IMR-90 (cell line): ENCODE measurements at regions not wholly inside any gene's neighbourhood (a gene's known extent, or its start where the extent isn't known, plus 50 kb on each side); places are given as distances from the start of the nearest gene placed in this dataset.

Source experiments
- ATAC-seq: fragments of 200-7000 bp; cut with Tn5 transposase; 2 replicates; pipeline ENCODE4 v1.9.1; 2020; ENCODE audit warnings: low read depth, mild to moderate bottlenecking, moderate library complexity
- BruUV-seq: library from RNA; stranded (reverse); fragments of 400-500 nt; replicated peaks from 2 replicates; lab custom pipeline; 2021; lab: Mats Ljungman, UMichigan
- CTCF ChIA-PET: fragments of 300-600 bp; formaldehyde crosslinking; extraction: SDS; loops from one replicate; lab custom pipeline; 2021; ENCODE audit warnings: antibody characterized with exemption; lab: Yijun Ruan, JAX
- POLR2A ChIA-PET: fragments of 300-600 bp; sonication (Branson Sonifier 250); formaldehyde crosslinking; loops from one replicate; lab custom pipeline; 2022; ENCODE audit warnings: antibody characterized with exemption; ENCODE audit not compliant: unreplicated experiment; lab: Charles Lee
- DNase-seq: peaks from one replicate; pipeline ENCODE4 v3.0.0; 2013
- H2AFZ ChIP-seq: replicated peaks from 2 replicates; pipeline ENCODE3; 2013; ENCODE audit warnings: low read length, mild to moderate bottlenecking; ENCODE audit not compliant: poor library complexity
- H2AK5ac ChIP-seq: 2 replicates; pipeline ENCODE4 v1.6.1; 2013; ENCODE audit warnings: low read depth, low read length, inconsistent platforms
- H2AK9ac ChIP-seq: replicated peaks from 2 replicates; pipeline ENCODE3; 2013; ENCODE audit warnings: mild to moderate bottlenecking, low read depth, low read length, moderate library complexity; ENCODE audit not compliant: poor library complexity
- H2BK120ac ChIP-seq: 2 replicates; pipeline ENCODE4 v1.6.1; 2013; ENCODE audit warnings: low read depth, low read length, inconsistent platforms
- H2BK15ac ChIP-seq: 3 replicates; pipeline ENCODE4 v1.6.1; 2013; ENCODE audit warnings: low read depth, low read length, inconsistent platforms
- H2BK20ac ChIP-seq: 2 replicates; pipeline ENCODE4 v1.6.1; 2013; ENCODE audit warnings: low read depth, mild to moderate bottlenecking, inconsistent platforms, low read length, moderate library complexity
- H2BK5ac ChIP-seq: 2 replicates; pipeline ENCODE4 v1.6.1; 2013; ENCODE audit warnings: mild to moderate bottlenecking, low read depth, low read length, inconsistent platforms; ENCODE audit not compliant: poor library complexity, severe bottlenecking
- H3K14ac ChIP-seq: replicated peaks from 2 replicates; pipeline ENCODE4 v1.6.1; 2013; ENCODE audit warnings: low read depth, low read length, inconsistent platforms
- H3K18ac ChIP-seq: 2 replicates; pipeline ENCODE4 v1.6.1; 2013; ENCODE audit warnings: low read depth, low read length, control low read depth
- H3K23ac ChIP-seq: 2 replicates; pipeline ENCODE4 v1.6.1; 2013; ENCODE audit warnings: low read depth, low read length, inconsistent platforms
- H3K27ac ChIP-seq: 2 replicates; pipeline ENCODE4 v1.5.1; 2013; ENCODE audit warnings: mild to moderate bottlenecking, control low read depth, low read length; ENCODE audit not compliant: insufficient read depth
- H3K27me3 ChIP-seq: 2 replicates; pipeline ENCODE4 v1.6.1; 2013; ENCODE audit warnings: low read length; ENCODE audit not compliant: control insufficient read depth, insufficient read depth
- H3K36me3 ChIP-seq: 2 replicates; pipeline ENCODE4 v1.6.1; 2013; ENCODE audit warnings: low read length, mixed read lengths; ENCODE audit not compliant: control insufficient read depth, insufficient read depth
- H3K4ac ChIP-seq: 2 replicates; pipeline ENCODE4 v1.6.1; 2013; ENCODE audit warnings: low read depth, low read length, inconsistent platforms
- H3K4me1 ChIP-seq: 2 replicates; pipeline ENCODE4 v1.6.1; 2013; ENCODE audit warnings: low read length, mixed read lengths; ENCODE audit not compliant: control insufficient read depth, insufficient read depth
- H3K4me2 ChIP-seq: 2 replicates; pipeline ENCODE4 v1.6.1; 2013; ENCODE audit warnings: low read depth, mild to moderate bottlenecking, control low read depth, low read length, moderate library complexity
- H3K4me3 ChIP-seq: 2 replicates; pipeline ENCODE4 v1.5.1; 2013; ENCODE audit warnings: low read depth, mild to moderate bottlenecking, control low read depth, low read length, moderate library complexity; ENCODE audit not compliant: insufficient read depth
- H3K56ac ChIP-seq: 2 replicates; pipeline ENCODE4 v1.6.1; 2013; ENCODE audit warnings: low read length, inconsistent platforms; ENCODE audit not compliant: insufficient read depth; ENCODE audit errors: extremely low read depth
- H3K79me1 ChIP-seq, 2 experiments: 2 replicates each; pipeline ENCODE4 v1.6.1; 2013; ENCODE audit warnings: low read length in 2 of 2, inconsistent platforms in 1 of 2, low read depth in 1 of 2
- H3K9ac ChIP-seq: 2 replicates; pipeline ENCODE4 v1.6.1; 2013; ENCODE audit warnings: low read depth, low read length, control low read depth
- H3K9me1 ChIP-seq: 2 replicates; pipeline ENCODE4 v1.6.1; 2013; ENCODE audit warnings: low read length, inconsistent platforms; ENCODE audit not compliant: insufficient read depth
- H3K9me3 ChIP-seq: 2 replicates; pipeline ENCODE4 v1.6.1; 2013; ENCODE audit warnings: low read length; ENCODE audit not compliant: control insufficient read depth, insufficient read depth
- H4K20me1 ChIP-seq: 2 replicates; pipeline ENCODE4 v1.6.1; 2013; ENCODE audit warnings: low read length, inconsistent platforms; ENCODE audit not compliant: insufficient read depth
- H4K5ac ChIP-seq: 2 replicates; pipeline ENCODE4 v1.6.1; 2013; ENCODE audit warnings: mild to moderate bottlenecking, low read depth, low read length, control low read depth
- H4K8ac ChIP-seq, 2 experiments: 2 replicates each; pipeline ENCODE4 v1.6.1; 2013; ENCODE audit warnings: low read depth in 2 of 2, low read length in 2 of 2, control low read depth in 1 of 2, inconsistent platforms in 1 of 2
- H4K91ac ChIP-seq: 2 replicates; pipeline ENCODE4 v1.6.1; 2013; ENCODE audit warnings: low read depth, low read length, inconsistent platforms; ENCODE audit not compliant: insufficient read depth
- BHLHE40 ChIP-seq: fragments of 150-350 bp; IDR thresholded peaks from 2 replicates; pipeline ENCODE4 v1.6.1; 2016; ENCODE audit warnings: mild to moderate bottlenecking, low read depth, low read length
- CEBPB ChIP-seq: IDR thresholded peaks from 2 replicates; pipeline ENCODE4 v1.6.1; 2012; ENCODE audit warnings: low read depth, low read length, improper control_type of control experiment
- CHD1 ChIP-seq: IDR thresholded peaks from 2 replicates; pipeline ENCODE4 v1.6.1; 2012; ENCODE audit warnings: low read depth, low read length, improper control_type of control experiment
- ELK1 ChIP-seq: fragments of 150-350 bp; IDR thresholded peaks from 2 replicates; pipeline ENCODE4 v1.6.1; 2016; ENCODE audit warnings: low read depth, mild to moderate bottlenecking, low read length, moderate library complexity, borderline replicate concordance
- FOS ChIP-seq: fragments of 150-350 bp; IDR thresholded peaks from 2 replicates; pipeline ENCODE4 v1.6.1; 2016; ENCODE audit warnings: low read depth, low read length
- MAFK ChIP-seq: IDR thresholded peaks from 2 replicates; pipeline ENCODE4 v1.6.1; 2012; ENCODE audit warnings: low read depth, low read length, improper control_type of control experiment
- MAZ ChIP-seq: IDR thresholded peaks from 2 replicates; pipeline ENCODE4 v1.6.1; 2012; ENCODE audit warnings: low read depth, mild to moderate bottlenecking, low read length, improper control_type of control experiment, moderate library complexity, borderline replicate concordance
- MXI1 ChIP-seq: IDR thresholded peaks from 2 replicates; pipeline ENCODE4 v1.6.1; 2012; ENCODE audit warnings: low read depth, mild to moderate bottlenecking, low read length, moderate library complexity, borderline replicate concordance
- NFE2L2 ChIP-seq: fragments of 150-350 bp; IDR thresholded peaks from 2 replicates; pipeline ENCODE4 v1.6.1; 2016; ENCODE audit warnings: low read depth, mild to moderate bottlenecking, low read length
- POLR2A ChIP-seq: IDR thresholded peaks from 2 replicates; pipeline ENCODE4 v1.6.1; 2012; ENCODE audit warnings: mild to moderate bottlenecking, low read depth, low read length
- RAD21 ChIP-seq: IDR thresholded peaks from 2 replicates; pipeline ENCODE4 v1.6.1; 2012; ENCODE audit warnings: low read length, improper control_type of control experiment
- RCOR1 ChIP-seq: IDR thresholded peaks from 2 replicates; pipeline ENCODE4 v1.6.1; 2012; ENCODE audit warnings: mild to moderate bottlenecking, low read length, improper control_type of control experiment; ENCODE audit not compliant: insufficient replicate concordance
- RFX5 ChIP-seq: IDR thresholded peaks from 2 replicates; pipeline ENCODE4 v1.8.0; 2012; ENCODE audit warnings: low read depth, mild to moderate bottlenecking, low read length, moderate library complexity
- SMC3 ChIP-seq: fragments of 150-350 bp; IDR thresholded peaks from 2 replicates; pipeline ENCODE4 v1.6.1; 2016; ENCODE audit warnings: low read depth, mild to moderate bottlenecking, antibody characterized with exemption, low read length, moderate library complexity
- USF2 ChIP-seq: fragments of 150-350 bp; IDR thresholded peaks from 2 replicates; pipeline ENCODE4 v1.6.1; 2017; ENCODE audit warnings: mild to moderate bottlenecking, antibody characterized with exemption, low read length, low read depth
- WGBS, 2 experiments: methylation state at CpG; one replicate each; pipeline versions ENCODE4 v1.1.5 to v1.1.7; 2013; ENCODE audit warnings: missing lambda C conversion rate in 2 of 2; ENCODE audit not compliant: insufficient read length in 1 of 2; ENCODE audit errors: extremely low coverage in 2 of 2; 5-methylcytosine and 5-hydroxymethylcytosine counted together
- dilution Hi-C: fragments of 300-500 bp; cut with HindIII; formaldehyde crosslinking; loops from one replicate; pipeline ENCODE4 v1.14.3; 2018; ENCODE audit warnings: low sequenced_read_pairs; ENCODE audit not compliant: unreplicated experiment
- in situ Hi-C: fragments of 300-500 bp; cut with MboI; formaldehyde crosslinking; loops from 3 replicates; pipeline ENCODE4 v1.14.3; 2019; ENCODE audit warnings: low sequenced_read_pairs, inconsistent platforms, mixed read lengths
- intact Hi-C: fragments of 100-400 bp; cut with micrococcal nuclease; formaldehyde crosslinking; loops from 2 replicates; pipeline ENCODE4 v1.10.0; 2022
- TF ChIP-seq, protein P1 (sequence below): conservative IDR thresholded peaks from 2 replicates; pipeline ENCODE4 v1.5.1; 2012; ENCODE audit warnings: mild to moderate bottlenecking, low read depth, low read length, improper control_type of control experiment

DNA sequence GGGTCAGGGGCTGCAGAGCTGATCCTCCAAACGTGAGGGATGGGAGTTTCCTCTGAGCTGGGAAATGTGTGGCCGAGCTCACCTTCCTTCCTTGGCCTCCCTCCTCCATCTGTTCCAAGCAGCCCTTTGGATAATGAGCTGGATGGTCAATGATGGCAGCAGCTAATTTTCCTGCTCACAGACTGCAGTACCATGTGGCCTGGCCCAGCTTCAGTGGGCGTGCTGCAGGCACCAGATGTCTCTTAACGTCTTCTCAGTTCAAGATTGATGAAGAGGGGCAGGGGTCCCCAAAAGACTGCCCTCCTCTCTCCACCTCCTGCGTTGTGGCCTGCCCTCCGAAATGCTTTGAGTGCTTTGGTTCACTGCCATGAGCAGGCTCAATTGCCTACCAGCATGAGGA lies 86.0 kb downstream of the UBIAD1 start:
- BruUV-seq = no TSS peak
- H2BK20ac ChIP-seq = no peak overlapping the region
- no peaks in the 10 kb centered on the region for H3K9me3 ChIP-seq
- no peaks in the 10 kb centered on the region for H3K9me1 ChIP-seq
- H4K8ac ChIP-seq = no peak overlapping the region
- H2BK5ac ChIP-seq = no peak overlapping the region
- no peak overlapping the region for H3K56ac ChIP-seq
- no peak overlapping the region for H3K14ac ChIP-seq
- no peak overlapping the region for H3K4me2 ChIP-seq
- WGBS, 2 experiments = no CpG with 5 or more reads among the region's 6 CpGs
- no peaks in the 10 kb centered on the region for H3K79me1 ChIP-seq
- no peak overlapping the region for H3K4me3 ChIP-seq
- intact Hi-C loops = no loop called here
- in situ Hi-C loops = no loop called here
- H4K91ac ChIP-seq = no peak overlapping the region
- no peak overlapping the region for H2BK120ac ChIP-seq
- H2AK5ac ChIP-seq = no peak overlapping the region
- H3K4ac ChIP-seq = no peak overlapping the region
- peaks cover 32% of the 10 kb centered on the region for H3K27me3 ChIP-seq
- H3K9ac ChIP-seq = no peak overlapping the region
- ChIA-PET POLR2A (no interaction called here), CTCF (no interaction called here)
- H3K23ac ChIP-seq = no peak overlapping the region
- H3K36me3 ChIP-seq = no peaks in the 10 kb centered on the region
- no peak overlapping the region for H2AK9ac ChIP-seq
- H3K27ac ChIP-seq = no peak overlapping the region
- dilution Hi-C loops = no loop called here
- H3K18ac ChIP-seq = no peak overlapping the region
- ATAC-seq (no peak), DNase-seq (no peak)
- H4K5ac ChIP-seq = no peak overlapping the region
- TF ChIP-seq ELK1 = no peak
- TF ChIP-seq SMC3 = no peak
- TF ChIP-seq FOS = no peak
- TF ChIP-seq NFE2L2 = no peak
- no peak for TF ChIP-seq CHD1
- TF ChIP-seq, protein P1, sequence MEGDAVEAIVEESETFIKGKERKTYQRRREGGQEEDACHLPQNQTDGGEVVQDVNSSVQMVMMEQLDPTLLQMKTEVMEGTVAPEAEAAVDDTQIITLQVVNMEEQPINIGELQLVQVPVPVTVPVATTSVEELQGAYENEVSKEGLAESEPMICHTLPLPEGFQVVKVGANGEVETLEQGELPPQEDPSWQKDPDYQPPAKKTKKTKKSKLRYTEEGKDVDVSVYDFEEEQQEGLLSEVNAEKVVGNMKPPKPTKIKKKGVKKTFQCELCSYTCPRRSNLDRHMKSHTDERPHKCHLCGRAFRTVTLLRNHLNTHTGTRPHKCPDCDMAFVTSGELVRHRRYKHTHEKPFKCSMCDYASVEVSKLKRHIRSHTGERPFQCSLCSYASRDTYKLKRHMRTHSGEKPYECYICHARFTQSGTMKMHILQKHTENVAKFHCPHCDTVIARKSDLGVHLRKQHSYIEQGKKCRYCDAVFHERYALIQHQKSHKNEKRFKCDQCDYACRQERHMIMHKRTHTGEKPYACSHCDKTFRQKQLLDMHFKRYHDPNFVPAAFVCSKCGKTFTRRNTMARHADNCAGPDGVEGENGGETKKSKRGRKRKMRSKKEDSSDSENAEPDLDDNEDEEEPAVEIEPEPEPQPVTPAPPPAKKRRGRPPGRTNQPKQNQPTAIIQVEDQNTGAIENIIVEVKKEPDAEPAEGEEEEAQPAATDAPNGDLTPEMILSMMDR = no peak
- no peak for TF ChIP-seq RFX5
- TF ChIP-seq RAD21 = no peak
- no peak for TF ChIP-seq POLR2A
- TF ChIP-seq RCOR1 = no peak
- TF ChIP-seq MAZ = no peak
- no peak for TF ChIP-seq MAFK
- no peak for TF ChIP-seq USF2
- TF ChIP-seq BHLHE40 = no peak
- TF ChIP-seq CEBPB = no peak
- TF ChIP-seq MXI1 = no peak
- H2BK15ac ChIP-seq = no peak overlapping the region
- H3K4me1 ChIP-seq = no peaks in the 10 kb centered on the region
- H4K20me1 ChIP-seq = no peaks in the 10 kb centered on the region
- no peak overlapping the region for H2AFZ ChIP-seq
